CD4-positive, alpha-beta T cell treated with Interleukin-2 at 100 ng/mL for 4 hours (primary cell): ENCODE measurements at regions not wholly inside any gene's neighbourhood (a gene's known extent, or its start where the extent isn't known, plus 50 kb on each side); places are given as distances from the start of the nearest gene placed in this dataset.
A peak's percentile ranks its signal among the peaks of the same experiment; 100 is the strongest.

Source experiments
- DNase-seq: peaks from one replicate; pipeline ENCODE4 v3.0.0-alpha.2; 2020; ENCODE audit warnings: low spot score

DNA sequence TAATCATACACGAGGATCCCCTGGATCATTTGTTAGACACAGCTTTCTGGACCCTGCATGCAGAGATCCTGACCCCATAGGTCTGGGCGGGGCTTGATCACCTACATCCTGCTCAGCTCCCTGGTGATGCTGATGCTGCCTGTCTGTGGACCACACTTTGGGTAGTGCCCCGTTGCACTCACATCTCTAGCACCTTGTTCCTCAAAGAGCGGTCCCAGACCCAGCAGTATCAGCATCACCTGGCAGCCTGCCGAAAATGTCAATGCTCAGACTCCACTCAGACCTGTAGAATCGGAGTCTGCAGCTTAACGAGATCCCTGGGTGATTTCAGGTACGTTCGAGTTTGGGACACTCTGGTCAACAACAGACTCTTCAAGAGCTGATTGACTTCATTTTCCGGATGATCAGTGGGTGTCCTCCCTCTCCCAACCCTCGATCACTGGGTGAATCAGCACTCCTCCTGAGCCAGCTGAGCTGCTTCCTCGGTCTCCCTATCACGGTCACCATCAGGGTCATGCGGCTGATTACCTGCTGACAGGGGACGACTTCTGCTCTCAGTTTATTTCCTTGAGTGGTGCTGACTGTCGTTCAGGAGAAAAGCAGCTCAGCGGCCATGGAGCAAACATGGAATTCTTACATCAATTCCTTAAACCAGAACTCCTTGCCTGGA is 150.6 kb upstream of the RAB12 start:
- DNase-seq, result no peak

- no peak for DNase-seq
These were observed 148.5 kb upstream of the RAB12 start for GRCh38 chr18:8460748-8461147.

DNA sequence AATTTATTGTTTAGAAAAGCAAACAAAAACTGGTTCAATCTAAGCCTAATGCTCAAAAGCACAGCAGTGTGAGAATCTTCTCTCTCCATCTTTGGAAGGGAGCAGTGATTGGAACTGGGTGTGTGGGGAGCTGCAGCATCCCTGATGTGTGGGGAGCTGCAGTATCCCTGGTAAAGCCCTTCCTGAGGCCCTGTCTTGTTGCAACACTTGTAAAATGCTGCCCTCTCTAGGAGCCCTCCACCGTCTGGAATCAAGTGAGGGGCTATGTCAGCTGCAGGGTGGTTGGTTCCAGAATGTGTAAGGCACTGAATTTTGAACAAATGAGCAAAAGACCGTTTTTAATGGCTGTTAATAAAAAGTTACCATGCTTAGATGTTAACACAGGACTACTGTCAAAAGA is 147.7 kb upstream of the RAB12 start:
- DNase-seq, result no peak

- no peak for DNase-seq
These were observed 146.5 kb upstream of the RAB12 start for GRCh38 chr18:8462651-8463185.

- no peak for DNase-seq
These were observed 145.4 kb upstream of the RAB12 start for GRCh38 chr18:8463791-8464190.

DNA sequence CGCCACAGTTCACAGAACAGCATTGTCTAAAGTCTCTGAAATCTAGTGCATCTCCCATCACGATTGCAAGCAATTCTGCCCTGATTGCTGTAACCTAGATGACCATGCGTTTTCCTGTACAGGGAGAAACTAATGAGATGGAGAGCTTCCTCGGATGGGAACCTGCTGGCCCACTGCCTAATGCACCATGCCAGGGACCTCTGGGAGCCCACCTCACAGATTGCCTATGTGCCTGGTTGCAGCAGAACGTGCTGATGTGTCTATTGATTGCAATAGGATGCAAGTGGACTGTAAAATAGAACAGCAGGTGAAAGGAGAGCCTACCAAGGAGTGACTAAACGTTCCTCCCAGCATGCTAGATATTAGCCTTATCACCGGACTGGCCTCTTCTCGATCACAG is 141.0 kb upstream of the RAB12 start:
- no peak for DNase-seq

DNA sequence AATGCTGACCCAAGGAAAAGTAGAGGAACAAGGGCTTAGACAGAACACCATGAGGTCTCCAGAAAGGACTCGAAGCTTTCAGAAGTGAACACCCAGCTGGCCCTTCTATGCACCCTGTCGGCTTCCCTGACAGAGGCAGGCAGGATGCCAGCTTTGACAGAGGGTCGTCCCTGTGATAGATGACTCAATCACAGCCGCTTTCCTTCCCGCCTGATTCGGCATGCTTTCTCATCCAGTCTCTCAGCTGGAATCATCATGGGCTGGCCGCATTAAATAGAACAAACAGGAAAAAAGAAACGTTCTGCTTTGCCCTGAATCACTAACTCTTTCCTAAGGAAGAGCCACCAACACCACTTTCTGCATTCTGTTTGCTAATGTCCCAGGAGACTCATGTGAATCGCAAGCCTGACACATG is 140.3 kb upstream of the RAB12 start:
- no peak for DNase-seq

- DNase-seq, result no peak
These were observed 139.6 kb upstream of the RAB12 start for GRCh38 chr18:8469544-8470130.

DNA sequence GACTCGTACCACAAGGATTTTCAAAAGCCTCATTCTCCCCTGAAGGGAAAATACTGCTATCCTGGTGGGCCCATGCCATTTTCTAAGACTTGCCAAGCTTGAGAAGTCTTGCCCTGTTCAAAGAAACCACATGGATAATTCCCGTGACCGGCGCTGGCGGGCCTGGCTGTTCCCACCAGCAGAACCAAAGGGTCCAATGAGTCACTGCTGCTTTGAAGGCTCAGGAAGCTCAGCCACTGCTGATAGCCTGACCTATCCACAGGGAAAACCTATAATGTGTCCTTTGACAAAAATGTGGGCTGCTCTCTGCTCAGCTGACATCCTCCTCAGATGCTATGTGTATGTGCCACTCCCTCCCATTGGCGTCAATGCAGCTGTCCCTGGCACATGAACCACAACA is 137.9 kb upstream of the RAB12 start:
- no peak for DNase-seq

DNA sequence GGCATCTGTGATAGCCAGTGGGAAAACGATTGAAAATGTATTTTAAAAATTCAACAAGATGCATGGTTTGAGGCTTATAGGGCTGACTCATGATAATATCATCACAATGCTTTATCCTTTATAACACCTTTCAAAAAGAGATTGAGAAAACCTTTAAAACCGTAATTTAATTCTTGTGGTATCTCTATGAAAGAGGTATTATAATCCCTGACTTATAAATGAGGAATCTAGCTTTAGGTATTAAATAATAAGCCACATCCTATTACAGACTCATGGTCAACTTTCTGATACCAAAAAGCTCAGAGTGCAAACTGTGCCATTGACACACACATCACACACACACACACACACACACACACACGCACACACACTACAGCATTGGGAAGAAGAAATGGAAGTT is 134.6 kb upstream of the RAB12 start:
- no peak for DNase-seq

DNA sequence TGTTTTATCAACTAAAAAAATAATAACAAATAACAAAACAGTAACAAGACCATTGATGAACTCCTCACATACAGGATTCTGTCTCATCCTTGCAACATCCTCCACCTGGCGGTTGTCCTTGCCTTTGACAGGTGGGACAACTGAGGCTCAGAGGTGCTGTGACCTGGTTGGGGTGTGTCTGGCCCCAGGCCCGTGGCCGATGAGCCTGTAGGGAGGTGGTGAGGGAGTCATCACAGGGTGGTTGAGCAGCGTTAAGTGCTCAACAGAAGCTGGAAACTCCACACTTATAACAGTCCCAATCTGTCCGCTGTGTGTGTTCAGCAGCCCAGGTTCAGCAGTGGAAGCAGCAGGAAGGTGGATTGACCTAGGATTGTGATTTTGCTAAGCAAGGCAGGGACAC is 131.6 kb upstream of the RAB12 start:
- no peak for DNase-seq

DNA sequence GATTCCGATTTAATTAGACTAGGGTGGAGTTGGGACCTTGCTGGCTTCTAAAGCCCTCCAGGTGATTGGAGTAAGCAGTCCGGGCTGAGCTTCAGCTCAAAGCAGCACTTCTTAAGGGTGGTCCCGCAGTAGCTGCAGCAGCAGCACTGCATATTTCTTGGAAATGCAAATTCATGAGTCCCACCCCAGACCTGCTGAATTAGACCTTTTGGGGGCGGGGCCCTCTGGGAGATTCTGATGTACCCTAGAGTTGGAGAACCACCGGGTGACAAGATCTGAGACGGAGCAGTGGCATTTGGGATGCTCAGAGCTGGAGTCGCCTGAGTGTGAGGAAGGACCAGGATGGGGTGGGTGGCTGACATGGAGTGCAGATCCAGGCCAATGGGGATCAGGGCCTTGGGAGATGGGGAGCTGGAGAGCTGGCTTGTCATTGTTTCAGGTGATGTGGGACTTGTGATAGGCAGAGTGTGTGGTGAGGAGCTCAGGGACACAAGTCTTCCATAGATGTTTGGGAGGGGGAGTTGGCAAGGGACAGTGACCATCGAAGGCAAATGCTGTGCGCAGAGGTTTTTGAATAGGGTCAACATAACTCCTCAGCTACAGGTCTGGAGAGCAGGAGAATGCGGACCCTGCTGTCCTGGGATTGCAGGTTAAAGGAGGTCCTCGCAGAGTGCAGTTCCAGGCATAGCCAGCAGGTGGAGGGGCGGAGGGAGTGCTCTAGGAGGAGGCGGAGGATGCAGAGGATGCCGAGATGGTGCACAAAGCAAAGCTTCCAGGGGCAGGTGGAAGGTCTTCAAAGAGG is 130.9 kb upstream of the RAB12 start:
- peak; percentile 37 for DNase-seq

DNA sequence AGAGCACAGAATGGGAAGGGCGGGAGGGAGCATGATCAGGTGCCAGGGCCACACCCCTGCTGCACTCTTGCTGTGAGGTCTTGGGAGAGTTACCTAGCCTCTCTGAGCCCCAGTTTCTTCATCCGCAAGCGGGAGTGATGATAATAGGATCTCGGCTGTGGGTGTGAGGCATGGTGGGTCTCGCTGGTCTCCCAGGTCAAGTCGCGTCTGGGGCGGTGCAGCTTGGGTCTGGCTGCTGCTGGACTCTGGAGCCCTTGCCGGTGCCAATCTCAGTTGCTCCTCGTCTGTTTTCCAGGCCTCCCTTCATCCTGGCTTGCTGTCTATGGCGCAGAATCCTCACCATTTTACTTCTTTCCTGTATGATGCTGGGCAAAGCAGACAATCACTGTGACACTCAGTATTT is 130.3 kb upstream of the RAB12 start:
- DNase-seq, result no peak

DNA sequence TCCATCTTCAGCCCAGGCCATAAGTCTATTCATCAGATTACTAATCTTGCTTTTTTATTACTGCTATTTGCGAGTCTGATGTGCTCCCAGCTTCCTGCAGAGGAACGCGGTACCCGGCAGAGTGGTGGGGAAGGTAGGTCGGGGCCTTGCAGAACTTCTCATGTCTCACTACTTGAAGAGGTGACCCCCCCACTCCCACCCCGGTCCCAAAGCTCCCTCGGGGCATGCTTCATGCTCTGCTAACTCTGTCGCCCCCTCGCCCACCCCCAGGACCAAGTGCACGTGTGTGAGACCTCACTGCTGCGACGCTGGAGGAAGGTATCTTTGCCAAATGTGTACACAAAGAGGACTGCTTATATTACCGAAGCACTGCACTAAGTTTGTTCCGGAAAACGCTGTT is 129.4 kb upstream of the RAB12 start:
- no peak for DNase-seq

- DNase-seq, result no peak
These were observed 128.5 kb upstream of the RAB12 start for GRCh38 chr18:8480506-8481328.

- no peak for DNase-seq
These were observed 124.3 kb upstream of the RAB12 start for GRCh38 chr18:8484951-8485350.

GRCh38 chr18:8489761-8490160 is 119.5 kb upstream of the RAB12 start:
- no peak for DNase-seq

GRCh38 chr18:8491516-8491915 is 117.7 kb upstream of the RAB12 start:
- DNase-seq, result no peak

- DNase-seq, result no peak
These were observed 116.1 kb upstream of the RAB12 start for GRCh38 chr18:8493141-8493540.

GRCh38 chr18:8496186-8496585 is 113.1 kb upstream of the RAB12 start:
- DNase-seq, result no peak

DNA sequence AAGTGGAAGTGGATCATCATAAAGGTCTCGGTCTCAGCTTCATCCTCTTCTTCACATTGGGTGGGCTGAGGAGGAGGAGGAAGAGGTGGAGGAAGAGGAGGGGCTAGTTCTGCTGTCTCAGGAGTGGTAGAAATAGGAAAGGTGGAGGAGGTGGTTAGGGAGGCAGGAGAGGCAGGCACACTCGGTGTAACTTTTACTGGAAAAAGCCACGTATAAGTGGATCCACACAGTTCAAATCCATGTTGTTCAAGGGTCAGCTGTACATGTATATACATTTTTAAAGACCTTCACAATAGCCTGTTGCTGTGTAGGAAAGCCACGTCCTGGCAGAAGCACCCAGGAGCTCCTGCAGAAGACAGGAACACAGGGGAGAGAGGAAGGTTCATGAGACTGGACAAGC is 110.3 kb upstream of the RAB12 start:
- DNase-seq, result no peak
